ENCODE measurements at regions not wholly inside any gene's neighbourhood (a gene's known extent, or its start where the extent isn't known, plus 50 kb on each side); places are given as distances from the start of the nearest gene placed in this dataset.
"Not testable (repeated sequence)": the region's sequence is repeated elsewhere in the genome, so short reads cannot be mapped to it uniquely, and the experiment has no call there.

DNA sequence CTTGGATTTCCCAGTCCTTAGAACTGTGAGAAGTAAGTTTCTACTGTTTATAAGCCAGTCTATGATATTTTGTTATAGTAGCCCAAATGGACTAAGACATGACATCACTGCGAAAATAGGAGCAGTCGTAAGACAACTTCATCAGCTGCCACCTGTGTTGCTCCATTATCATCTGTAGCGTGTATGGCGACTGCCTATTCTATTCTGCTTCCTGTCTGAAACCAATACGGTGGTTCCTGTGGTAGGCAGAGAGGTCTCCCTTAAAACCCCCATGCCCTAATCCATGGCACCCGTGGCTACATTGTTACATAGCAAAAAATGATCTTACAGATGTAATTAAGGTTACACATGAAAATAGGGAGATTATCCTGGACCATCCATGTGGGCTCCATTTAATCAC lies 105.4 kb upstream of the FAT1 start:
- no peaks in the 10 kb centered on the region for H3K27me3 Mint-ChIP-seq
- H3K4me3 Mint-ChIP-seq = no peak overlapping the region
- no peak overlapping the region for H3K27ac Mint-ChIP-seq
- H3K36me3 Mint-ChIP-seq (ENCODE audit: low read depth) = no peaks in the 10 kb centered on the region
- H3K9me3 Mint-ChIP-seq = peaks cover 22% of the 10 kb centered on the region
- no peaks in the 10 kb centered on the region for H3K4me1 Mint-ChIP-seq (ENCODE audit: low read depth)

DNA sequence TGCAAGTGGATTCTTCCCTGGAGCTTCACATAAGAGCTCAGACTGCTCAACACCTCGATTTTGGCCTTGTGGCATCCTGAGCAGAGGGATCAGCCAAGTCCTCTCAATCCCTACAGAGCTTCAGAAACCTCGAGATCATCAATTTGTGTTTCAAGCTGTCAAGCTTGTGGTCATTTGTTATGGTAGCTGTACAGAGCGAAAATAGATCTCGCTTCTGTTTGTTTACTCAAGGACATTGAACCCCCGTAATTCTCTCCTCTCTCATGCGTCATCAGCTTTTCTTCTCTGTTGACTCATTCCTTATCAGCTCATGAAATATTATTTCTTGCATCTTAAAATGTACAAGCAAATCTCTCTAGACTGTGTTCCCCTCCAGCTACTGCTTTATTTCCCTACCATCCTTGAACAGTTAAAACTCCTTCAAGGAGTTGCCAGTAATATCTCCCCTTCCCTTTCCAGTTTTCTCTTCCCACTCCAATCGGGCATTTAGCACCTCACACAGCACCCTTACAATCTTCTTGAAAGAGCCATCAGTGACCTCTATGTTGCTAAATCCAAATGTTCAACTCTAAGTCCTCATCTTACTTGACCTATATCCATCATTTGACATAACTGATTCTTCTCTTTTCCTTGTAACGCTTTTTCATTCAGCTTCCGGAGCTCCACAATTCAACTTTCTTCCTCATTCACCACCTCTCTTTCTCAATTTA lies 106.2 kb upstream of the FAT1 start:
- Mint-ChIP-seq H3K9me3 (peaks cover 21% of the 10 kb centered on the region), H3K4me3 (no peak overlapping the region), H3K27ac (no peak overlapping the region), H3K36me3 (ENCODE audit: low read depth) (no peaks in the 10 kb centered on the region), H3K27me3 (no peaks in the 10 kb centered on the region), H3K4me1 (ENCODE audit: low read depth) (no peaks in the 10 kb centered on the region)

DNA sequence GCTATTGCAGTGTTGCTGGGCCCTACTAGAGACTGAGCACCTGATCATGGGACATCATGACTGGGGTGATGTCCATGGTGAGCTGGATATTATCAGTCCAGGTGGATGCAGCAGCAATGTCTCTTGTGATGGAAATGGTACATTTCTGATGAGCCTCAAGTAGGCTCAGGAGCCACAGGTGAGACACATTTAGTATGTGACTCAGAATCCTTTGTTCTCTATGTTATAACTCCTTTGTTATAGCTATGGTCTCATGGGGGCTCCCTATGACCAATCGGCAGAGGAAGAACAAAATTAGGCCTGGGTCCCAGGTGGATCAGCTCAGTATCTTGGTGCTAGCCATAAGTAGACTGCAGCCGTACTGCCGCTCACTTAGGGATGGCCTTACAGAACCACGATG lies 107.9 kb upstream of the FAT1 start:
- Mint-ChIP-seq H3K27me3 (no peaks in the 10 kb centered on the region), H3K4me1 (ENCODE audit: low read depth) (no peaks in the 10 kb centered on the region), H3K9me3 (peaks cover 21% of the 10 kb centered on the region), H3K27ac (no peak overlapping the region), H3K36me3 (ENCODE audit: low read depth) (no peaks in the 10 kb centered on the region), H3K4me3 (no peak overlapping the region)

DNA sequence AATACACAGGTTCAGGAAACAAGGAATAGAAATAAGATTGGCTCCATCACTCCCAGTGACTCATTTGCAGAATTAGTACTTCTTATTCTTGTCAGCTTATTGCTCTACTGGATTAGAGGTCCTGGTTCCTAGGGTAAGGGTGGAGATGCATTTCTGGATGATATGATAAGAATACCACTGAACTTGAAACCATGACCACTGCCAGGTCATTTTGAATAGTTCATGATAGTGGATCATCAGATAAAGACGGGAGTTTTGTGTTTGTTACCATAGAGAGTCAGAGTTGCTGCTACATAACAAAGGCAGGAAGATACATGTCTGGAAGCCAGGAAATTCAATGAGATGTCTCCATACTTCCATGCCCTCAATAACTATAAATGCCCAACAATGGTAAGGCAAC lies 109.2 kb upstream of the FAT1 start:
- H3K4me1 Mint-ChIP-seq (ENCODE audit: low read depth) = no peaks in the 10 kb centered on the region
- no peaks in the 10 kb centered on the region for H3K27me3 Mint-ChIP-seq
- no peak overlapping the region for H3K27ac Mint-ChIP-seq
- no peak overlapping the region for H3K4me3 Mint-ChIP-seq
- peaks cover 21% of the 10 kb centered on the region for H3K9me3 Mint-ChIP-seq
- no peaks in the 10 kb centered on the region for H3K36me3 Mint-ChIP-seq (ENCODE audit: low read depth)

DNA sequence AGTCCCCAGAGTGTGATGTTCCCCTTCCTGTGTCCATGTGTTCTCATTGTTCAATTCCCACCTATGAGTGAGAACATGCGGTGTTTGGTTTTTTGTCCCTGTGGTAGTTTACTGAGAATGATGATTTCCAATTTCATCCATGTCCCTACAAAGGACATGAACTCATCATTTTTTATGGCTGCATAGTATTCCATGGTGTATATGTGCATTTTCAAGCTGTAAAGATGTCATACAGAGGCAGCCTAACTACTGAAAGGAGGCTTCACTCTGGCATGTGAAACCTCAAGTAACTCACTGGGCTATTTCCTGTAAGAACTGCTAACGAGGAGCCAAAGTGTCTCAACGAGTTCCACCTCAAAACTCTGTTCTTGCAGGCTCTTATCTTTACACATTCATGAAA lies 113.8 kb upstream of the FAT1 start:
- not testable (repeated sequence) for H3K27me3 Mint-ChIP-seq; H3K4me3 Mint-ChIP-seq; H3K36me3 Mint-ChIP-seq (ENCODE audit: low read depth); H3K27ac Mint-ChIP-seq; H3K4me1 Mint-ChIP-seq (ENCODE audit: low read depth); H3K9me3 Mint-ChIP-seq

DNA sequence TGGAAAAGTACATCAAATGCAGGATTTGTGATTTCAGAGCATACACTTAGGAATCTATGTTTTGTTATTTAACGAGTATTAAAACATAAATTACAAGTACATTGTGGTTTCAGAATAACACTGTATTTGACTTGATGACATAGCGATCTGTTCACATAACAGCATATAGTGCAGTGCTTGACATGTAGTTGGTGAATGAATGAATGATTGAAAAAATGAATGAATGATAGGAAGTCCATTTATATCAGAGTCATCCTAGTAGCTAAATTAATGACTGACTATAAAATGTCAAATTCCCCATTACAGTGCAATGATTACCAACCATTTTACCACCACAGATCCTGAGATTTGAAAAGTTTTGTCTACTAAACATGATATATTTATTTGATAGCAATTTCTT lies 114.6 kb upstream of the FAT1 start:
- H3K27ac Mint-ChIP-seq = no peak overlapping the region
- no peaks in the 10 kb centered on the region for H3K27me3 Mint-ChIP-seq
- H3K4me3 Mint-ChIP-seq = no peak overlapping the region
- peaks cover 3% of the 10 kb centered on the region for H3K9me3 Mint-ChIP-seq
- no peaks in the 10 kb centered on the region for H3K36me3 Mint-ChIP-seq (ENCODE audit: low read depth)
- no peaks in the 10 kb centered on the region for H3K4me1 Mint-ChIP-seq (ENCODE audit: low read depth)

DNA sequence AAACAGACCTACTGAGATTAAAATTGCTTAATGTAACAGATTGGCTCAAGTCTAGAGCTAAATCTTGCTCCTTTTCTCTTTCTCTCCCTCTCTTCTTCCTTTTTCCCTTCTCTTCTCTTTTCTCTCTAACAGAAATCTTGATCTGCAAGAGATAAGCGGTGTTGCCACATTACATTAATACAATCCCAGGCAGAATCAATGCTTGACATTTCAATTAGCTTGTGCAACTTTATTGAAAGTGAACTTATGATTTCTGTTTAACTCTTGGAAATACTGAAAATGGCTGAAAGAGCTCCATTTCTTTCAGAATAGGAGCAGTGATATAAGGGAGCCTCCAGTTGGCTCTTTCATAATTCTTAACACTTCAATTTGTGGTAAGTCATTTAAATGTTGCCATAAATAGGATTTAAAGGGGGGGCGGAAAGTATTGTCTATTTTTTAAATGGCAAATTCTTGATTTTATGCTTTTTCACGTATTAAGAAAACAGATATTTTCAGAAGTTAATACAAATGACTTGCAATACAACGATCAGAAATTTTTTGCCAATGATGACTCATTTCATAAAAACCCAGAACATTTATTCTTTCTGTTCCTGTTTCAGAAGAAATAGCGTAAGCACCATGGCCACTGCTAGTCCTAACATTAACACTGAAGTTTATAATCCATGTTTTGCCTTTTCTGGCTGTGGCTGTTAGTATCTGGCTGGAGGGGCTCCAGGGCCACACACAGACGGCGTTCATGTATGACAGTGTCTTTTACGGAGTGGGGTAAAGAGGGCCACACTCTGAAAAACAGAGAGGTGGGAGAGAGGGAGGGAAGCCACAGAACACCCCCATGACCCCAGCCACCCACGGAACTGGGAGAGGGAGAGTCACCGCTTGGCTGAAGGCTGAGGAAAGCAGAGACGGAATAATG lies 115.7 kb upstream of the FAT1 start:
- Mint-ChIP-seq H3K9me3 (peaks cover 3% of the 10 kb centered on the region), H3K27ac (no peak overlapping the region), H3K36me3 (ENCODE audit: low read depth) (no peaks in the 10 kb centered on the region), H3K4me3 (no peak overlapping the region), H3K4me1 (ENCODE audit: low read depth) (no peaks in the 10 kb centered on the region), H3K27me3 (no peaks in the 10 kb centered on the region)

DNA sequence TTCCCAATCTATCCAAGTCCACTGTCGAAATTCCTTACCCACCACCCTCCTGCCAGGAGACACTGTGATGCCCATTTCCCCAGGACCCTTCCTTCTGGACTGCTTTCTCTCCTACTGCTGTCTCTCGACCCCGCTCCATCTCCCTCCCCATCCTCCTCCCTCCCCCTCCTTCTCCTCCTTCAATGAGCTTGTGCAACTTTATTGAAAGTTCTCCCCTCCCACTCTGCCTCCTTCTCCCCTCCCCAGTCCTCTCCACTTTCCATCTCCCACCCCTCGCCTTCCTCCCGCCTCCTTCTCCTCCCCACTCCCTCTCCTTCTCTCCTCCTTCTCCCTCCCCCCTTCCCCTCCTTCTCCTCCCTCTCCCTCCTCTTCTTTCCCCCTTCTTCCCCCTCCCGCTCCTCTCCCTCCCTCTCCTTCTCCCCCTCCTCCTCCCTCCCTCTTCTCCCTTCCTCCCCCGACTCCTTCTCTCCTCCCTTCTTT lies 116.6 kb upstream of the FAT1 start:
- Mint-ChIP-seq H3K27me3 (no peaks in the 10 kb centered on the region), H3K27ac (no peak overlapping the region)

DNA sequence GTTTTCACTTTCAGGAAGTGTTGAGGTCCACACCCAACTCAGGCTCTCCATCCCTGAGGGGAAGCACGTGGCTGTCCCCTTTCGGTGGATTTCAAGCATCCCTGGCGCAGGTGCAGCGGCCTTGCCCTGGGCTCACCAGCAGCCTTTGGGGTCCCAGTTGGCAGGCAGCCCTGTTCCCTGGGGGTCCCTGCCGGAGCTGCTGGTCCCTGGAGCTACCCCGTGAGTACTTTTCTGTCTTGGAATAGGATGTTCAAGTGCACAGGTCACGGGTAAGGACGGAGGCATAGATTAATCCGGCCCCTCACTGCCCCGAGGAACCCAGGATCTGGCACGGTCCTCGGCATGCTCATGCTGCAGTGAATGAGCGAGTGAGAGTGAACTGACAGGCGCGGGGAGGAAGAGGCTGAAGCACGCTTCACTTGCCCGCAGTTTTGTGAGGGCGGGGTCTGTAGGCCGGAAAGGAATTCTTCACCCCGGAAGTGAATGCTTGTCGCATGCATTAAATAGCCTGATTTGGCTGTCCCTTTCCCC lies 117.2 kb upstream of the FAT1 start:
- Mint-ChIP-seq H3K9me3 (peaks cover 3% of the 10 kb centered on the region), H3K36me3 (ENCODE audit: low read depth) (no peaks in the 10 kb centered on the region), H3K4me3 (no peak overlapping the region), H3K27me3 (no peaks in the 10 kb centered on the region), H3K4me1 (ENCODE audit: low read depth) (no peaks in the 10 kb centered on the region), H3K27ac (no peak overlapping the region)

More for the DNA sequence above, 116.6 kb upstream of the FAT1 start:
- no peaks in the 10 kb centered on the region for H3K4me1 Mint-ChIP-seq (ENCODE audit: low read depth)
- H3K36me3 Mint-ChIP-seq (ENCODE audit: low read depth) = no peaks in the 10 kb centered on the region
- no peak overlapping the region for H3K4me3 Mint-ChIP-seq
- H3K9me3 Mint-ChIP-seq = peaks cover 3% of the 10 kb centered on the region

DNA sequence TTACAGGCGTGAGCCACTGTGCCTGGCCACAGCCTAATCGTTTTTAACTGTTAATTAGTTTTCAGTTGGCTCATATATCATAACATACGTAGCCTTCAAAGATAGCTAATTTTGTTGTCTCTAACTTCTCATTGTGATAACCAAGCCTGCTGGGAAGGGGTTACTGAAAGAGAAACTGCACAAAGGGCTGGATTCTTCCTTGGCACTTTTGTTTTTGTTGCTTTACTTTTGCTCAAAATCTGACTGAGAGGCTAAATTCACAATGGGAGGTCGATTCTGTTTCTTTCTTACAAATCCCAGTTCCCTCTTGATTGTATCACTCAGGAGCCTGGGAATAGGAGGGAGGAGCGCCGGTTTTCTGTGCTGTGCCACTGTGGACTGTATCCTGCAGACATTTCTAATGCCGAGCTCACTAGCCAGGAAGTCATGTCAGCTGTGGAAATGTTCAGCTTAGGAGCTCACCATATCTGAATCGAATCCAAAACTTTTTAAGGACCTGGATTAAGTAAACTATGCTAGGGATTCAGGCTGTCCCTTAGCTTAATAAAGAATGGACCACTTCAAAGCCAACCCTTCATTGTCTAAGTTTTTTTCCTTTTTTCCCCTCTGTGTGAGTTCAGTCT lies 120.5 kb upstream of the FAT1 start:
- H3K9me3 Mint-ChIP-seq = peaks cover 6% of the 10 kb centered on the region
- no peaks in the 10 kb centered on the region for H3K4me1 Mint-ChIP-seq (ENCODE audit: low read depth)
- H3K27me3 Mint-ChIP-seq = no peaks in the 10 kb centered on the region
- no peak overlapping the region for H3K4me3 Mint-ChIP-seq
- no peaks in the 10 kb centered on the region for H3K36me3 Mint-ChIP-seq (ENCODE audit: low read depth)
- no peak overlapping the region for H3K27ac Mint-ChIP-seq

DNA sequence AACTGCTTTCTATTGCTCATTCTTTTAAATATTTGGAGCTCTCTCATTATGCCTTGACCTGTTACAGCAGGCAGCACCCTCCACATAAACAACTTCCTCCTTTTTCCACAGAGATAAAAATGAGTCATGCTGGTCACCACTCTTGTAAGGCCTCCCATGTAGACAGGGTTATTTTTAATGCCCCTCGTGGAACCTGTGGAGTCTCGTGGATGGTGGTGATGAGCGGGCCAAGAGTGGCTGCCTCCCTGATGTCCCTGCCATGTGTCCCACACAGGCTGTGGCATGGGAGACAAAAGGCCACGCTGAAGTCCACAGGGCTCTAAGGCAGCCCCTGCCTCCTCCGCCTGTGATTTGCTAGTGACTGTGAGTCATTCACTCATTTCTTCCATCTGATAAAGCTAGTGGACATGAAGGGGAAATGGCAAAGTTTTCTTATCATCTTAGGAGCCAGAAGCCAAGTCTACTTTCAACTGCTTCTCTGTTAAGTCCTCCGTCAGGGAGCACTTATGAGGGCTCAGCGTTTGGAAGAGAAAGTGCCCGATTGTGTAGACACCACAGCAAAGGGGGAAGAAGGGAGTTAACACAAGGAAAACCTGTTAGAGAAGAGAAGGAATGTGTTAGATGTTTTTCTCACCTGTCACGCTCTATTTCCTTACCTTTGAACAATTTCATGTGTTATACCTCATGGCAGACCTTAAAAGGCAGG lies 121.6 kb upstream of the FAT1 start:
- peaks cover 4% of the 10 kb centered on the region for H3K9me3 Mint-ChIP-seq
- H3K27ac Mint-ChIP-seq = no peak overlapping the region
- no peaks in the 10 kb centered on the region for H3K27me3 Mint-ChIP-seq
- H3K4me3 Mint-ChIP-seq = no peak overlapping the region
- H3K36me3 Mint-ChIP-seq (ENCODE audit: low read depth) = no peaks in the 10 kb centered on the region
- H3K4me1 Mint-ChIP-seq (ENCODE audit: low read depth) = no peaks in the 10 kb centered on the region

DNA sequence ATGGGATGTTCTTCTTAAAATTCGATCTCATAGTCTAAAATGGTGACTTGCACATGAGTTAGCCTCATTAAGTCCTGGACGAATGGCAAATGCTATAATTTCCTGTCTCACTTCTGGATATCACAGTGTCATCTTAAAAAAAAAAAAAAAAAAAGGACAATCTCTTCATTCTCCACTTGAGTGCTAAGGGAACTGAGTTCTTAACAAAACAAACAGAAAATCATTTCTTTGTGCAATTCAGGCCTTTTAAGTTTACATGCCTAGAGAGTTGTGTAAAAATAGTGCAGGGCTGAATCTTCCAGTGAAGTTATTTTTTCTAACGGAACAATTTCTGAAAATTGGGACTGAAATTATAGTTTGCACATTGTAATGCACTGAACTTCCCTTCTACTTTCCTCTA lies 122.8 kb upstream of the FAT1 start:
- no peaks in the 10 kb centered on the region for H3K27me3 Mint-ChIP-seq
- no peak overlapping the region for H3K27ac Mint-ChIP-seq
- no peaks in the 10 kb centered on the region for H3K36me3 Mint-ChIP-seq (ENCODE audit: low read depth)
- no peaks in the 10 kb centered on the region for H3K4me1 Mint-ChIP-seq (ENCODE audit: low read depth)
- H3K9me3 Mint-ChIP-seq = peaks cover 15% of the 10 kb centered on the region
- H3K4me3 Mint-ChIP-seq = no peak overlapping the region

DNA sequence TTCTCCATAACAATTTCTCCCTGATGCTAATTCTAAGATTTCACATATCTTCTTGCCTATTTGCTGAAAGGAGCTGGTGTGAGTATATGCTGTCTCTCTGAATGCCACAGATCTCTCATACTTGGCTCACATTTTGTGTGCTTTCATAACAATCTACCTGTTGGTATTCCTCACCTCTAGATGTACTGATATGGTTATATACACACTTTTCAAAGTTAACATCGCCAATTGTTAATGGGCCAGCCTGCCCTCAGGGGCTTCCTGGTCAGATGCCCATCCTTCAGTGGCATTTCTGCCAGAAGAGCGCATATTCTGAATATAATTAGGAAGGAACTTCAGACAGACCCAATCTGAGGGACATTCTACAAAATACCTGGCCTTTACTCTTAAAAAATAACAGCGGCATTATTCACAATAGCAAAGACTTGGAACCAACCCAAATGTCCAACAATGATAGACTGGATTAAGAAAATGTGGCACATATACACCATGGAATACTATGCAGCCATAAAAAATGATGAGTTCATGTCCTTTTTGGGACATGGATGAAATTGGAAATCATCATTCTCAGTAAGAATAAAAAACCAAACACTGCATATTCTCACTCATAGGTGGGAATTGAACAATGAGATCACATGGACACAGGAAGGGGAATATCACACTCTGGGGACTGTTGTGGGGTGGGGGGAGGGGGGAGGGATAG lies 123.9 kb upstream of the FAT1 start:
- H3K36me3 Mint-ChIP-seq (ENCODE audit: low read depth); H3K27me3 Mint-ChIP-seq; H3K4me1 Mint-ChIP-seq (ENCODE audit: low read depth): not testable (repeated sequence)

DNA sequence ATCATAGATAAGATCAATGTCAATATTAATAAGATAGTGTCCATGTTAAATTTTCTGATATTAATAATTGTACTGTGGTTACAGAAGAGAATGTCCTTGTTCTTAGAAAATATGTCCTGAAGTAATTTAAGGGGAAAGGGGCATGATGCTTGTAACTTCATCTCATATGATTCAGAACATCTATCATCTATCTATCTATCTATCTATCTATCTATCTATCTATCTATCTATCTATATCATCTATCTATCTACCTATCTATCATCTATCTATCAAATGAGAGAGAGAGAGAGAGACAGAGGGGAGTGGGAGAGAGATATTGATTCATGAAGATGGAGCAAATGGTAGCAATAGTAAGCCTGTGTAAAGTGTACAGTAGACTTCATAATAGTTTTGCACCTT lies 124.8 kb upstream of the FAT1 start:
- H3K36me3 Mint-ChIP-seq (ENCODE audit: low read depth) = no peaks in the 10 kb centered on the region
- H3K4me1 Mint-ChIP-seq (ENCODE audit: low read depth) = no peaks in the 10 kb centered on the region
- H3K9me3 Mint-ChIP-seq = peaks cover 20% of the 10 kb centered on the region
- no peak overlapping the region for H3K4me3 Mint-ChIP-seq
- H3K27me3 Mint-ChIP-seq = no peaks in the 10 kb centered on the region
- H3K27ac Mint-ChIP-seq = no peak overlapping the region

More for the DNA sequence above, 123.9 kb upstream of the FAT1 start:
- H3K9me3 Mint-ChIP-seq = peaks cover 20% of the 10 kb centered on the region
- not testable (repeated sequence) for H3K27ac Mint-ChIP-seq, H3K4me3 Mint-ChIP-seq

Data from stimulated activated naive CD8-positive, alpha-beta T cell treated with anti-CD3 and anti-CD28 coated beads, Interleukin-15, Interleukin-2, amounts not matched to agents 100 ng/mL and 50 ng/mL, for 24 hours (primary cell).